ENCODE measurements at regions not wholly inside any gene's neighbourhood (a gene's known extent, or its start where the extent isn't known, plus 50 kb on each side); places are given as distances from the start of the nearest gene placed in this dataset.

- no peak for TF ChIP-seq SRF (CRISPR knock-in tag; IDR thresholded peaks at IDR 0.05)
- TF ChIP-seq UBTF (IDR thresholded peaks at IDR 0.05; ENCODE audit: borderline replicate concordance in 1 of 2, low read depth in 2 of 2, low read length in 2 of 2), result no peak
Measured at GRCh38 chr6:54787825-54788224, 58.7 kb upstream of the FAM83B start.
